ENCODE measurements at regions not wholly inside any gene's neighbourhood (a gene's known extent, or its start where the extent isn't known, plus 50 kb on each side); places are given as distances from the start of the nearest gene placed in this dataset.
"Not testable (repeated sequence)": the region's sequence is repeated elsewhere in the genome, so short reads cannot be mapped to it uniquely, and the experiment has no call there.

- no peak for DNase-seq
These were observed 56.7 kb upstream of the PTCH1 start for GRCh38 chr9:95573463-95573862.

GRCh38 chr9:95572381-95573151, 55.8 kb upstream of the PTCH1 start:
- no peak for DNase-seq

- no peak for DNase-seq
These were observed 53.9 kb upstream of the PTCH1 start for GRCh38 chr9:95570646-95571045.

- no peak for DNase-seq
These were observed 53.4 kb upstream of the PTCH1 start for GRCh38 chr9:95570150-95570549.

GRCh38 chr9:95568735-95569134, 52.0 kb upstream of the PTCH1 start:
- not testable (repeated sequence) for DNase-seq
